ENCODE measurements at regions not wholly inside any gene's neighbourhood (a gene's known extent, or its start where the extent isn't known, plus 50 kb on each side); places are given as distances from the start of the nearest gene placed in this dataset.
"Not testable (repeated sequence)": the region's sequence is repeated elsewhere in the genome, so short reads cannot be mapped to it uniquely, and the experiment has no call there.

DNA sequence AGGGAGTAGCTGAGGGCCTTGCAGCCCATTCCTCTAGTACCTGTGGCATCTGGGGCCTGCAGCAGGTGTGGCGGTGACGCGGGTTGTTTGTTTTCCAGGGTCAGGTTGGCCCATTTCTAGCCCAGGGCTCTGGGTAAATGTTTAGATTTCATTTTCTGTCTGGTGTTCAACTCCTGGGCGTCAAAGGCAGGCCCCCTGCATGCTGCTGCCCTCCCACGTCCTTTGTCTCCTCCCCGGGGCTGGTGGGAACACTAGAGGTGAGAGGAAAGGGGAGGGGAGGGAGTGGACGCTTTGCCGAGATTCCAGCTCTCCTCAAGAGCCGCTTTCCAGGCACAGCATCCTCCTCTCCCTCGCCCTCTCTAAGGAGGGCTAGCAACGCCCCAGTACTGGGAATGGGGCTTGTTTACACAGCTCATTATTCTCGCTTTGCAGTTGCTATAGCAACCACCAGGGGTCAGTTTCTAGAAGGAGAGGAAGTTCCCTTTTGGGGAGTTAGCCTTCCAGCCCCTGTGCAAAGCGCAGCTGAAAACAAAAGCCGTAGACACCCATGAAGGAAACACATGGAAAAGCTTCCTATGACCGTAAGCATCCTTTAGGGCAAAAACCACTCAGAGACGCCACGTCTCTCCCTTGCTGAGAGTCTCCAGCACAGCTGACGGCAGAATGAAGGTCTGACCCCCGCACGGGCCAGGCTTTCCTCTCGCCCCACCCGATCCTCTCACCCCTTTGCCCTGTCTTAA, 170.6 kb downstream of the LY86 start:
- peaks cover 6% of the 10 kb centered on the region for H3K4me1 ChIP-seq (ENCODE audit: control insufficient read depth, insufficient read depth, low read length)
- WGBS, 2 experiments (ENCODE audit: insufficient coverage in 1 of 2, insufficient read length in 1 of 2) = 59 to 76% methylated on average over 10 to 22 of the region's 22 CpGs

DNA sequence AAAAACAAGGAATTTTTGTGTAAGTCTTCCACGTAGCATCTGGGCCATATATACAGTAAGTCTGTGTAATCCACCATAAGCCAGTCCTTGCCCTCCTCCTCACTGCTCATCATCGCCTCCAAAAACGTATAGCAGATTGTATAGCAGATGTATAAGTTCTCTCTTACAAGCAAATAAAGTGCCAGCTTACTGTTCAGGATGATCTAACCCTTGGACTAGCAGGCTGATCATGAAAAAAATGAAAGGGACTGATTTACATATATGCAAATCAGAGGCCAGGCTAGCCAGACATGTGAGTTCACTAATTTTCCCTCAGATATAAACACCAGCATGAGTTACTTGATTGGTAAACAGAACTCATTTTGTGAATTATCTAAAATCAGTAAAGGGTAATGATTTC, 171.5 kb downstream of the LY86 start:
- no peak overlapping the region for H3K27ac ChIP-seq (ENCODE audit: low read depth, low read length)
- no peak overlapping the region for H3K27ac Mint-ChIP-seq

More for the DNA sequence above, 170.6 kb downstream of the LY86 start:
- H3K9me3 Mint-ChIP-seq = peaks cover 8% of the 10 kb centered on the region
- H3K4me3 Mint-ChIP-seq = peak overlapping the region; percentile 30
- H3K4me1 Mint-ChIP-seq = peaks cover 13% of the 10 kb centered on the region
- no peaks in the 10 kb centered on the region for H3K36me3 Mint-ChIP-seq (ENCODE audit: low read depth)
- TF ChIP-seq, protein P1, sequence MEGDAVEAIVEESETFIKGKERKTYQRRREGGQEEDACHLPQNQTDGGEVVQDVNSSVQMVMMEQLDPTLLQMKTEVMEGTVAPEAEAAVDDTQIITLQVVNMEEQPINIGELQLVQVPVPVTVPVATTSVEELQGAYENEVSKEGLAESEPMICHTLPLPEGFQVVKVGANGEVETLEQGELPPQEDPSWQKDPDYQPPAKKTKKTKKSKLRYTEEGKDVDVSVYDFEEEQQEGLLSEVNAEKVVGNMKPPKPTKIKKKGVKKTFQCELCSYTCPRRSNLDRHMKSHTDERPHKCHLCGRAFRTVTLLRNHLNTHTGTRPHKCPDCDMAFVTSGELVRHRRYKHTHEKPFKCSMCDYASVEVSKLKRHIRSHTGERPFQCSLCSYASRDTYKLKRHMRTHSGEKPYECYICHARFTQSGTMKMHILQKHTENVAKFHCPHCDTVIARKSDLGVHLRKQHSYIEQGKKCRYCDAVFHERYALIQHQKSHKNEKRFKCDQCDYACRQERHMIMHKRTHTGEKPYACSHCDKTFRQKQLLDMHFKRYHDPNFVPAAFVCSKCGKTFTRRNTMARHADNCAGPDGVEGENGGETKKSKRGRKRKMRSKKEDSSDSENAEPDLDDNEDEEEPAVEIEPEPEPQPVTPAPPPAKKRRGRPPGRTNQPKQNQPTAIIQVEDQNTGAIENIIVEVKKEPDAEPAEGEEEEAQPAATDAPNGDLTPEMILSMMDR (conservative IDR thresholded peaks at IDR 0.05) = peak; percentile 75
- no peaks in the 10 kb centered on the region for H3K9me3 ChIP-seq (ENCODE audit: control insufficient read depth, low read length)
- peak overlapping the region; percentile 87 for H3K27ac Mint-ChIP-seq
- H3K36me3 ChIP-seq (ENCODE audit: control insufficient read depth, insufficient read depth, low read length) = no peaks in the 10 kb centered on the region
- peaks cover 18% of the 10 kb centered on the region for H3K27me3 Mint-ChIP-seq (ENCODE audit: insufficient read depth)
- no peak overlapping the region for H3K9ac ChIP-seq (ENCODE audit: extremely low read depth, low read length, poor library complexity, severe bottlenecking)
- no peak overlapping the region for H3K27ac ChIP-seq (ENCODE audit: low read depth, low read length)
- H3K27me3 ChIP-seq (ENCODE audit: control insufficient read depth, insufficient read depth, low read length, poor library complexity, severe bottlenecking) = no peaks in the 10 kb centered on the region
- peak; percentile 90 for DNase-seq
- no peak overlapping the region for H3K4me3 ChIP-seq (ENCODE audit: low read length)

DNA sequence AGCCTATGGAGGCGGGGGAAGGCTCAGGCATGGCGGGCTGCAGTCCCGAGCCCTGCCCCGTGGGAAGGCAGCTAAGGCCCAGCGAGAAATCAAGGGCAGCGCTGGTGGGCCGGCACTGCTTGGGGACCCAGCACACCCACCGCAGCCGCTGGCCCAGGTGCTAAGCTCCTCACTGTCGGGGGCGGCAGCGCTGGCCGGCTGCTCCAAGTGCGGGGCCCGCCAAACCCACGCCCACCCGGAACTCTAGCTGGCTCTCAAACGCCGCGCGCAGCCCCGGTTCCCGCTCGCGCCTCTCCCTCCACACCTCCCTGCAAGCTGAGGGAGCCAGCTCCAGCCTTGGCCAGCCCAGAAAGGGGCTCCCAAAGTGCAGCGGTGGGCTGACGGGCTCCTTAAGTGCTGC, 174.0 kb downstream of the LY86 start:
- H3K36me3 ChIP-seq (ENCODE audit: control insufficient read depth, insufficient read depth, low read length); H3K9me3 ChIP-seq (ENCODE audit: control insufficient read depth, low read length); H3K4me3 Mint-ChIP-seq; H3K4me1 ChIP-seq (ENCODE audit: control insufficient read depth, insufficient read depth, low read length); H3K27me3 ChIP-seq (ENCODE audit: control insufficient read depth, insufficient read depth, low read length, poor library complexity, severe bottlenecking); H3K9ac ChIP-seq (ENCODE audit: extremely low read depth, low read length, poor library complexity, severe bottlenecking); H3K27ac ChIP-seq (ENCODE audit: low read depth, low read length); DNase-seq; H3K27ac Mint-ChIP-seq; H3K4me3 ChIP-seq (ENCODE audit: low read length); H3K9me3 Mint-ChIP-seq; H3K36me3 Mint-ChIP-seq (ENCODE audit: low read depth): not testable (repeated sequence)
- Mint-ChIP-seq H3K4me1 (peaks cover 13% of the 10 kb centered on the region), H3K27me3 (ENCODE audit: insufficient read depth) (peaks cover 23% of the 10 kb centered on the region)
- 94 to 96% methylated on average over 7 to 27 of the region's 27 CpGs for WGBS, 2 experiments (ENCODE audit: insufficient coverage in 1 of 2, insufficient read length in 1 of 2)

More for the DNA sequence above, 171.5 kb downstream of the LY86 start:
- no peak overlapping the region for H3K4me3 ChIP-seq (ENCODE audit: low read length)
- H3K27me3 Mint-ChIP-seq (ENCODE audit: insufficient read depth) = peaks cover 23% of the 10 kb centered on the region
- H3K4me1 ChIP-seq (ENCODE audit: control insufficient read depth, insufficient read depth, low read length) = peaks cover 6% of the 10 kb centered on the region
- no peak for DNase-seq
- TF ChIP-seq, protein P1 (conservative IDR thresholded peaks at IDR 0.05) = no peak
- H3K36me3 ChIP-seq (ENCODE audit: control insufficient read depth, insufficient read depth, low read length) = no peaks in the 10 kb centered on the region
- peaks cover 13% of the 10 kb centered on the region for H3K4me1 Mint-ChIP-seq
- H3K36me3 Mint-ChIP-seq (ENCODE audit: low read depth) = no peaks in the 10 kb centered on the region
- H3K9me3 Mint-ChIP-seq = peaks cover 8% of the 10 kb centered on the region
- no peak overlapping the region for H3K4me3 Mint-ChIP-seq
- H3K9me3 ChIP-seq (ENCODE audit: control insufficient read depth, low read length) = no peaks in the 10 kb centered on the region
- no peaks in the 10 kb centered on the region for H3K27me3 ChIP-seq (ENCODE audit: control insufficient read depth, insufficient read depth, low read length, poor library complexity, severe bottlenecking)
- 97 to 100% methylated on average over 3 of the region's 3 CpGs for WGBS, 2 experiments (ENCODE audit: insufficient coverage in 1 of 2, insufficient read length in 1 of 2)
- H3K9ac ChIP-seq (ENCODE audit: extremely low read depth, low read length, poor library complexity, severe bottlenecking) = no peak overlapping the region
